DND-41 (cell line): ENCODE measurements at regions not wholly inside any gene's neighbourhood (a gene's known extent, or its start where the extent isn't known, plus 50 kb on each side); places are given as distances from the start of the nearest gene placed in this dataset.

Source experiments
- EZH2 ChIP-seq: IDR thresholded peaks from 3 replicates; pipeline ENCODE4 v1.6.1; 2012; ENCODE audit warnings: borderline replicate concordance, low read depth, mild to moderate bottlenecking, moderate library complexity, low read length, inconsistent platforms; ENCODE audit not compliant: severe bottlenecking
- TF ChIP-seq, protein P1 (sequence below): IDR thresholded peaks from 2 replicates; pipeline ENCODE4 v1.5.1; 2012; ENCODE audit warnings: borderline replicate concordance, low read length, moderate library complexity, mild to moderate bottlenecking; ENCODE audit not compliant: poor library complexity, severe bottlenecking; ENCODE audit errors: extremely low read depth

DNA sequence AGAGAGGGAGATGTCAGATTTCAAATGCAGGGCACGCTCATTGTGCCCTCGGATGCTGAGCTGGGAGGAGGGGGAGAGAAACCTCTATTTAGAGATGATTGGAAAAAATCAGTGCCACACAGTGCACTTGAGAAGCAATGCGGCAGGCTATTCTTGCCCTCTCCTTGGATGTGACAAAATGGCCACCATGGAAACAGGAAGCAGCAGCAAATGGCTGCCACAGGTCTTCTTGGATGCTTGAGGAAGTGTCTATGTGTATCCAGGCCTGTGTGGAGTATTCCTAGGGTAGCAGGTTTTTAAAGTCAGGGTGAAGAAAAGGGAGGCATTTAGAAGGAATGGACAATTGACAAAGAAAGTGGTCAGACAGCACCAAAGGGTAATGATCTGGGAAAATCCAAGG is 340.1 kb upstream of the ZFHX3 start:
- TF ChIP-seq, protein P1, sequence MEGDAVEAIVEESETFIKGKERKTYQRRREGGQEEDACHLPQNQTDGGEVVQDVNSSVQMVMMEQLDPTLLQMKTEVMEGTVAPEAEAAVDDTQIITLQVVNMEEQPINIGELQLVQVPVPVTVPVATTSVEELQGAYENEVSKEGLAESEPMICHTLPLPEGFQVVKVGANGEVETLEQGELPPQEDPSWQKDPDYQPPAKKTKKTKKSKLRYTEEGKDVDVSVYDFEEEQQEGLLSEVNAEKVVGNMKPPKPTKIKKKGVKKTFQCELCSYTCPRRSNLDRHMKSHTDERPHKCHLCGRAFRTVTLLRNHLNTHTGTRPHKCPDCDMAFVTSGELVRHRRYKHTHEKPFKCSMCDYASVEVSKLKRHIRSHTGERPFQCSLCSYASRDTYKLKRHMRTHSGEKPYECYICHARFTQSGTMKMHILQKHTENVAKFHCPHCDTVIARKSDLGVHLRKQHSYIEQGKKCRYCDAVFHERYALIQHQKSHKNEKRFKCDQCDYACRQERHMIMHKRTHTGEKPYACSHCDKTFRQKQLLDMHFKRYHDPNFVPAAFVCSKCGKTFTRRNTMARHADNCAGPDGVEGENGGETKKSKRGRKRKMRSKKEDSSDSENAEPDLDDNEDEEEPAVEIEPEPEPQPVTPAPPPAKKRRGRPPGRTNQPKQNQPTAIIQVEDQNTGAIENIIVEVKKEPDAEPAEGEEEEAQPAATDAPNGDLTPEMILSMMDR = no peak
- no peak for TF ChIP-seq EZH2
